ENCODE measurements at regions not wholly inside any gene's neighbourhood (a gene's known extent, or its start where the extent isn't known, plus 50 kb on each side); places are given as distances from the start of the nearest gene placed in this dataset.

DNA sequence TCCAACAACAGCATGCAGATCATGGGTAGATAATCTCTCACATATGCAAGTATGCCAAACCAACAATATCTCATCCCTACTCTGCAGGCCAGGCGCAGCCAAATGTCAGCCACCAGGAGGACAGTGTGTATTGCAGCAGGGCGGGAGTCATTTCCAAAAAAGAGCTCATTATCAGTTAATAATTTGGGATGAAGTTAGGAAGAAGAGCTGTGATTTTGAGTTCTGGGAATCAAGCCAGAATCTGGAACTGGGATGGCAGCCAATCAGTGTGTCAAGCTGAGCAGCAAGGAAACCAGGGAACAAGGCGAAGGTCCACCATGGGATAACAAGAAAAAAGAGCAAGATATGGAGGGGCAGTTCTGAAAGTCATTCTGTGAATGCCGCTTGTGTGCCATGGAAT, 88.2 kb upstream of the CAMK2D start:
- H3K36me3 Mint-ChIP-seq = no peaks in the 10 kb centered on the region
- no peak overlapping the region for H3K27ac Mint-ChIP-seq
- CTCF ChIA-PET = no interaction called here
- H3K4me3 Mint-ChIP-seq = no peak overlapping the region
- no peaks in the 10 kb centered on the region for H3K27me3 Mint-ChIP-seq
- DNase-seq (no peak), ATAC-seq (no peak)
- H3K4me1 Mint-ChIP-seq = no peaks in the 10 kb centered on the region
- no peaks in the 10 kb centered on the region for H3K9me3 Mint-ChIP-seq (ENCODE audit: low read depth)

DNA sequence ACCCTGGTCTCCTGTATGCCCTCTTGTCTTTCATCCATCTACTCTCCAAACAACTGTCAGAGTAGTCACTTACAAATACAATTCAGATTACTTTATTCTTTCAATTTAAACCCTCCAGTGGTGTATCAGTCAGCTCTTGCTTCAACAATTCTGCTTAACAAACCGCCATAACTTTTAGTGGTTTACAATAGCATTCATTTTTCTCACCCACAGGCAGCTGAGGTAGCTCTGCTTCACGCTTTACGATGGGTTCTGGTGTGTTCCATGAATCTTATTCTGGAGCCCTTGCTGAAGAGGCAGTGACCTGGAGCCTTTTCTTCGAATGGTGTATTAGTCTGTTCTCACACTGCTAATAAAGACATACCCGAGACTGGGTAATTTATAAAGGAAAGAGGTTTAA, 86.2 kb upstream of the CAMK2D start:
- no peaks in the 10 kb centered on the region for H3K27me3 Mint-ChIP-seq
- H3K4me3 Mint-ChIP-seq = no peak overlapping the region
- no peak overlapping the region for H3K27ac Mint-ChIP-seq
- H3K4me1 Mint-ChIP-seq = no peaks in the 10 kb centered on the region
- H3K9me3 Mint-ChIP-seq (ENCODE audit: low read depth) = no peaks in the 10 kb centered on the region
- CTCF ChIA-PET = no interaction called here
- H3K36me3 Mint-ChIP-seq = no peaks in the 10 kb centered on the region
- ATAC-seq = no peak
- DNase-seq = no peak

GRCh38 chr4:113846433-113846832, 84.9 kb upstream of the CAMK2D start:
- Mint-ChIP-seq H3K9me3 (ENCODE audit: low read depth) (no peaks in the 10 kb centered on the region), H3K4me3 (no peak overlapping the region), H3K36me3 (no peaks in the 10 kb centered on the region), H3K4me1 (no peaks in the 10 kb centered on the region), H3K27me3 (no peaks in the 10 kb centered on the region), H3K27ac (no peak overlapping the region)
- no peak for DNase-seq
- CTCF ChIA-PET = interaction anchor here (0.9 kb wide), 1 partner anchor 10 kb away, joined by 3 read pairs; no protein-coding TSS in a partner anchor
- ATAC-seq = no peak

DNA sequence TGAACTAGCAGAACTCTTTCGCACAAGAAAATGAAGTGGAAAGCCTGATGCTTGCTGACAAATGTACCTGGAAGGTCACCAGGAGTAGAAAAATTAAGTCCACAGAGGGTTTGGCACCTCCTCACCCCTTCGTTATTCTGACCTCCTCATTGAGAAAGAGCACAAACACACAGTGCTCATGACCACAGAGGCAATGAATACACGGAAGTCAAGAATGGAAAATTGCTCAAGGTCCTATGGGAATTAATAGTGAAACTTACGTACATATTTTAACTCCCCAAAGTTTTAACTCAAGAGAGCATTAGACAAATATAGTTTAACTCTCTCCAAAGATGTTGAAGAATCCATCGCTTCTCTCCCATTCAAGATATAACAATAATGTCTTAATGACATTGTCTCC, 83.6 kb upstream of the CAMK2D start:
- H3K4me3 Mint-ChIP-seq = no peak overlapping the region
- DNase-seq = no peak
- H3K27ac Mint-ChIP-seq = no peak overlapping the region
- no peak for ATAC-seq
- no peaks in the 10 kb centered on the region for H3K9me3 Mint-ChIP-seq (ENCODE audit: low read depth)
- H3K36me3 Mint-ChIP-seq = no peaks in the 10 kb centered on the region
- CTCF ChIA-PET = no interaction called here
- no peaks in the 10 kb centered on the region for H3K27me3 Mint-ChIP-seq
- H3K4me1 Mint-ChIP-seq = no peaks in the 10 kb centered on the region

DNA sequence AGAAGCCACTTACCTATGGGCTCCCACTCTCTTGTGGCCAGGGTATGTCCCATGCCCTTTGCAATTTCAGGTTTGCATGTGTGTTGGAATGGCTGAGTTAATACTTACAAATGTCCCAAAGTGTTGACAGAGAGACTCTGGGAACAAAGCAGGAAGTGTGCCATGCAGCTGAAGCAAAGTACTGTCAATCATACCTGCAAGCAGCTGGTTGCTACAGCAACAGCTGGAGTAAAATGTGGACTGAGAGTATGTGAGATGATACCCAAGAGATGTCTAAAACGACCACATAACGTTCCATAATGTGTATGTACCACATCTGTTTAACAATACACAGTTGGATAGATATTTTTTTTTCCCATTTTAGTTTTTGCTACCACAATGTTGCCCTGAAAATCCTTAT, 82.8 kb upstream of the CAMK2D start:
- no peak overlapping the region for H3K27ac Mint-ChIP-seq
- H3K4me1 Mint-ChIP-seq = no peaks in the 10 kb centered on the region
- no peaks in the 10 kb centered on the region for H3K27me3 Mint-ChIP-seq
- ATAC-seq (no peak), DNase-seq (no peak)
- no peaks in the 10 kb centered on the region for H3K36me3 Mint-ChIP-seq
- CTCF ChIA-PET = no interaction called here
- no peak overlapping the region for H3K4me3 Mint-ChIP-seq
- H3K9me3 Mint-ChIP-seq (ENCODE audit: low read depth) = no peaks in the 10 kb centered on the region

- CTCF ChIA-PET = no interaction called here
- Mint-ChIP-seq H3K27me3 (no peaks in the 10 kb centered on the region), H3K9me3 (ENCODE audit: low read depth) (no peaks in the 10 kb centered on the region), H3K36me3 (no peaks in the 10 kb centered on the region), H3K4me1 (no peaks in the 10 kb centered on the region), H3K27ac (no peak overlapping the region), H3K4me3 (no peak overlapping the region)
- DNase-seq (no peak), ATAC-seq (no peak)
Observed at GRCh38 chr4:113840861-113841260, 79.3 kb upstream of the CAMK2D start.

GRCh38 chr4:113838460-113838859, 76.9 kb upstream of the CAMK2D start:
- H3K9me3 Mint-ChIP-seq (ENCODE audit: low read depth) = no peaks in the 10 kb centered on the region
- H3K36me3 Mint-ChIP-seq = no peaks in the 10 kb centered on the region
- ATAC-seq = no peak
- H3K4me3 Mint-ChIP-seq = no peak overlapping the region
- no peak overlapping the region for H3K27ac Mint-ChIP-seq
- no peaks in the 10 kb centered on the region for H3K4me1 Mint-ChIP-seq
- H3K27me3 Mint-ChIP-seq = no peaks in the 10 kb centered on the region
- CTCF ChIA-PET = no interaction called here
- DNase-seq = no peak

GRCh38 chr4:113837397-113837796, 75.9 kb upstream of the CAMK2D start:
- CTCF ChIA-PET = interaction anchor here (0.7 kb wide), 1 partner anchor 9 kb away, joined by 3 read pairs; no protein-coding TSS in a partner anchor
- Mint-ChIP-seq H3K27me3 (no peaks in the 10 kb centered on the region), H3K4me1 (no peaks in the 10 kb centered on the region), H3K4me3 (no peak overlapping the region), H3K27ac (no peak overlapping the region), H3K36me3 (no peaks in the 10 kb centered on the region), H3K9me3 (ENCODE audit: low read depth) (no peaks in the 10 kb centered on the region)
- DNase-seq (no peak), ATAC-seq (no peak)

DNA sequence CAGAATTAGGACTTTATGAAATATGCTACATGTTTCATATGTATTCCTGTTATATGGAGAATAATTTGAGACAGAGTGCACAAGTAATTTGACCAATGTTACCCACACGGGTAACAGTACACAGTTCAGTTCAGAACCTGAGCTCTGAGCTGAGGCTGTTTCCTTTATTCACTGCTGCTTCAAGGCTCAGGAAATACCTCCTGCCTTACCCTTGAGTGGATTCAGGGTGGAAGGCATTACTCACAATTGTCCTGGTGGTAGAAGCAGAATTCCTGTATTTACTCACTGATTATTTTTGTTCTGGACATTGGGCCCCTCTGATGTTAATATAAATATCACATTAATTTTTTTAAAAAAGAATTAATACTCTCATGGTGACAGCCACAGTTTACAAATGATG, 73.5 kb upstream of the CAMK2D start:
- H3K36me3 Mint-ChIP-seq = no peaks in the 10 kb centered on the region
- ATAC-seq (no peak), DNase-seq (no peak)
- no peaks in the 10 kb centered on the region for H3K27me3 Mint-ChIP-seq
- no peaks in the 10 kb centered on the region for H3K4me1 Mint-ChIP-seq
- CTCF ChIA-PET = no interaction called here
- H3K9me3 Mint-ChIP-seq (ENCODE audit: low read depth) = no peaks in the 10 kb centered on the region
- no peak overlapping the region for H3K4me3 Mint-ChIP-seq
- no peak overlapping the region for H3K27ac Mint-ChIP-seq

DNA sequence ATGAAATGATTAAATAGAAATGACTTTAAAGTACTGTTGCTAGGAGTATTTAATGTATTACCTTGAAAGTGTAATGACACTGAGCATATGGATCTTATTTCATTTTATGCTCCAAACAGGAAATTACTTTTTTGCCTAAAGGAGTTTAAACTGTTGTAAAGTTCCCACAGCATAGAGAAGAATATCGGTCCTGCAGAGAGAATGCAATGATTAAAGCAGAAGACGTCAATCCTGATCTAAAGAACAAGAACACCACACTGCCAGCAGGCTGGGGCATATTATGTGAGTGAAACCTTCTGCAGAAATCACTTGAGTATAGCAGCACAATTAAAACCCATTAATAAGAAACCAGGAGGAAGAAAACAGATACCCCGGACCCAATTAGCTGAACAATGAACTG, 72.8 kb upstream of the CAMK2D start:
- Mint-ChIP-seq H3K36me3 (no peaks in the 10 kb centered on the region), H3K4me1 (no peaks in the 10 kb centered on the region), H3K9me3 (ENCODE audit: low read depth) (no peaks in the 10 kb centered on the region), H3K4me3 (no peak overlapping the region), H3K27me3 (peaks cover 2% of the 10 kb centered on the region), H3K27ac (no peak overlapping the region)
- CTCF ChIA-PET = no interaction called here
- ATAC-seq = no peak
- DNase-seq = no peak

- H3K36me3 Mint-ChIP-seq = no peaks in the 10 kb centered on the region
- no peak overlapping the region for H3K4me3 Mint-ChIP-seq
- H3K4me1 Mint-ChIP-seq = no peaks in the 10 kb centered on the region
- CTCF ChIA-PET = no interaction called here
- no peak overlapping the region for H3K27ac Mint-ChIP-seq
- ATAC-seq = no peak
- no peak for DNase-seq
- H3K9me3 Mint-ChIP-seq (ENCODE audit: low read depth) = no peaks in the 10 kb centered on the region
- peaks cover 4% of the 10 kb centered on the region for H3K27me3 Mint-ChIP-seq
Observed at GRCh38 chr4:113832803-113833202, 71.3 kb upstream of the CAMK2D start.

DNA sequence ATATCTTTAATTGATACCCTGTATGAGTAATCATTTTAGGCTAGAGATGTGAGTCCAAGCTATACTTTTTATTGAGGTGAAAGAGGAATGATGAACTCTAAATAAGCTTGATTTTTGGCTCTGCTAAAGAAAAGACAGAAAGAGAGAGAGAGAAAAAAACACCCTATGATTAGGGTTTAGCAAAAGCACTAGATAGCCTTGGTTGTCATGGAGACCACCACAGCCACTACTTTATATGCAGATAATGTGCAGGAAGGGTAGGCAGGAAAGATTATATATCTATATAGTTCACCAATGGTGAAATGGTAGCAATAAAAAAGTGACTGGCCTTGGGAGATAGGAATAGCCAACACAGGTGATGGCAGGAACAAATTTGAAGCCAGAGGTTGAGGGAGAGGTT, 69.9 kb upstream of the CAMK2D start:
- Mint-ChIP-seq H3K36me3 (no peaks in the 10 kb centered on the region), H3K4me3 (no peak overlapping the region), H3K9me3 (ENCODE audit: low read depth) (no peaks in the 10 kb centered on the region), H3K27ac (no peak overlapping the region), H3K27me3 (peaks cover 4% of the 10 kb centered on the region), H3K4me1 (no peaks in the 10 kb centered on the region)
- CTCF ChIA-PET = no interaction called here
- ATAC-seq (no peak), DNase-seq (no peak)

GRCh38 chr4:113828702-113829101, 67.2 kb upstream of the CAMK2D start:
- Mint-ChIP-seq H3K9me3 (ENCODE audit: low read depth) (no peaks in the 10 kb centered on the region), H3K36me3 (no peaks in the 10 kb centered on the region), H3K4me1 (peaks cover 20% of the 10 kb centered on the region), H3K27ac (no peak overlapping the region), H3K4me3 (no peak overlapping the region), H3K27me3 (peaks cover 4% of the 10 kb centered on the region)
- ATAC-seq = no peak
- no peak for DNase-seq
- CTCF ChIA-PET = no interaction called here

- ATAC-seq (no peak), DNase-seq (no peak)
- Mint-ChIP-seq H3K27ac (no peak overlapping the region), H3K36me3 (no peaks in the 10 kb centered on the region), H3K27me3 (peaks cover 4% of the 10 kb centered on the region), H3K9me3 (ENCODE audit: low read depth) (no peaks in the 10 kb centered on the region), H3K4me1 (peaks cover 28% of the 10 kb centered on the region), H3K4me3 (no peak overlapping the region)
- CTCF ChIA-PET = no interaction called here
Observed at GRCh38 chr4:113827285-113827684, 65.7 kb upstream of the CAMK2D start.

DNA sequence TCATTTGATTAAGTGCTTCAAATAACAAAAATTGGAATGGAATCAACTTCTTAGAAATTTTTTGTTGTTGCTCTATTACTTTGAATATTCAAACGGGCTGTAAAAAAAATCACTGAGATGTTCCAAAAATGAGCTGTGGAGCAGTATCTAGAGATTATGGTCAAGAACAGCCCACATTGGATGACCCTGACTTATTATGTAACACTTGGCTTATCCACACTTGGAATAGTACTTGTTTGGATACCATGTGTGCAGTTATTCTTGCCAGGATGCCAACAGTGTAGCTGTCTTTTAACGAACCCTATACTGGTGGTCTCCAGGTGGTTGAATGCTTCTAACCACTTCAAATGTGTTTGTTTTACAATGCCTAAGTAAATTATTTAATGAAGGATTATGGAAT, 64.9 kb upstream of the CAMK2D start:
- H3K4me3 Mint-ChIP-seq = no peak overlapping the region
- no peak overlapping the region for H3K27ac Mint-ChIP-seq
- H3K27me3 Mint-ChIP-seq = peaks cover 4% of the 10 kb centered on the region
- no peak for ATAC-seq
- CTCF ChIA-PET = no interaction called here
- no peaks in the 10 kb centered on the region for H3K36me3 Mint-ChIP-seq
- H3K9me3 Mint-ChIP-seq (ENCODE audit: low read depth) = no peaks in the 10 kb centered on the region
- DNase-seq = no peak
- H3K4me1 Mint-ChIP-seq = peaks cover 28% of the 10 kb centered on the region

All from activated CD8-positive, alpha-beta memory T cell treated with anti-CD3 and anti-CD28 coated beads, Interleukin-2, amount 10 ng/mL, durations not matched to agents 7 days and 5 days (primary cell).